Panc1 (cell line): ENCODE measurements at regions not wholly inside any gene's neighbourhood (a gene's known extent, or its start where the extent isn't known, plus 50 kb on each side); places are given as distances from the start of the nearest gene placed in this dataset.

Experiments used
- ATAC-seq: fragments of 200-7000 bp; cut with Tn5 transposase; 2 replicates; pipeline ENCODE4 v1.9.1; 2020; ENCODE audit warnings: mild to moderate bottlenecking, moderate library complexity
- BruUV-seq: library from RNA; stranded (reverse); fragments of 400-500 nt; replicated peaks from 2 replicates; lab custom pipeline; 2021; lab: Mats Ljungman, UMichigan
- CTCF ChIA-PET: fragments of 300-600 bp; sonication (Branson Sonifier 250); formaldehyde crosslinking; loops from one replicate; lab custom pipeline; 2022; ENCODE audit warnings: antibody characterized with exemption; lab: Charles Lee
- POLR2A ChIA-PET: fragments of 300-600 bp; sonication (Branson Sonifier 250); formaldehyde crosslinking; loops from one replicate; lab custom pipeline; 2022; ENCODE audit warnings: antibody characterized with exemption; lab: Charles Lee
- DNase-seq: peaks from one replicate; pipeline ENCODE4 v3.0.0-alpha.2; 2010; ENCODE audit warnings: low read depth, low spot score
- H3K27ac ChIP-seq: 2 replicates; pipeline ENCODE4 v1.5.1; 2011; ENCODE audit warnings: mild to moderate bottlenecking, low read length, inconsistent platforms
- H3K27me3 ChIP-seq: fragments of 200-500 bp; sonication (Bioruptor generic); 2 replicates; pipeline ENCODE4 v1.6.0; 2014; ENCODE audit warnings: low read length, inconsistent platforms; ENCODE audit not compliant: control insufficient read depth, insufficient read depth
- H3K36me3 ChIP-seq: fragments of 200-500 bp; sonication (Bioruptor generic); 2 replicates; pipeline ENCODE4 v1.5.1; 2014; ENCODE audit warnings: inconsistent platforms, mild to moderate bottlenecking, low read length, moderate library complexity; ENCODE audit not compliant: control insufficient read depth, insufficient read depth
- H3K4me1 ChIP-seq: 2 replicates; pipeline ENCODE4 v1.5.1; 2011; ENCODE audit warnings: inconsistent platforms, mild to moderate bottlenecking, low read length, moderate library complexity; ENCODE audit not compliant: control insufficient read depth, insufficient read depth
- H3K4me3 ChIP-seq, 2 experiments: 2 replicates each; pipeline ENCODE4 v1.5.1; 2011 to 2012; ENCODE audit warnings: low read depth in 2 of 2, low read length in 2 of 2, mild to moderate bottlenecking in 2 of 2, inconsistent platforms in 1 of 2, moderate library complexity in 1 of 2
- H3K9me3 ChIP-seq: fragments of 200-500 bp; sonication (Bioruptor generic); 2 replicates; pipeline ENCODE4 v1.5.1; 2014; ENCODE audit warnings: low read depth, mild to moderate bottlenecking, inconsistent platforms, low read length, moderate library complexity; ENCODE audit not compliant: control insufficient read depth, insufficient read depth
- CTCF ChIP-seq: fragments of 450-650 bp; IDR thresholded peaks from 2 replicates; pipeline ENCODE4 v1.5.1; 2017; ENCODE audit warnings: mild to moderate bottlenecking
- POLR2AphosphoS5 ChIP-seq: IDR thresholded peaks from 2 replicates; pipeline ENCODE4 v1.6.1; 2012; ENCODE audit warnings: mild to moderate bottlenecking, low read depth, low read length, moderate library complexity
- SIN3A ChIP-seq: IDR thresholded peaks from 2 replicates; pipeline ENCODE4 v1.6.1; 2012; ENCODE audit warnings: low read depth, mild to moderate bottlenecking, low read length, moderate library complexity, borderline replicate concordance; ENCODE audit not compliant: insufficient read depth
- TCF7L2 ChIP-seq: IDR thresholded peaks from 2 replicates; pipeline ENCODE4 v1.6.1; 2011; ENCODE audit warnings: mild to moderate bottlenecking, low read depth, low read length, inconsistent platforms
- in situ Hi-C: cut with HindIII; loops from 2 replicates; pipeline ENCODE4 v1.10.0; 2016; ENCODE audit warnings: low sequenced_read_pairs, low pct_unique_long_range_greater_than_20kb
- intact Hi-C: fragments of 100-400 bp; cut with micrococcal nuclease; formaldehyde crosslinking; loops from one replicate; pipeline ENCODE4 v1.10.0; 2022; ENCODE audit not compliant: unreplicated experiment
- TF ChIP-seq, protein P1 (sequence below), 2 experiments: IDR thresholded peaks; 2 replicates each; pipeline ENCODE4 v1.6.1; 2011 to 2012; ENCODE audit warnings: low read depth in 2 of 2, control low read depth in 1 of 2, low read length in 1 of 2, mild to moderate bottlenecking in 1 of 2, moderate library complexity in 1 of 2; ENCODE audit not compliant: insufficient read depth in 1 of 2

DNA sequence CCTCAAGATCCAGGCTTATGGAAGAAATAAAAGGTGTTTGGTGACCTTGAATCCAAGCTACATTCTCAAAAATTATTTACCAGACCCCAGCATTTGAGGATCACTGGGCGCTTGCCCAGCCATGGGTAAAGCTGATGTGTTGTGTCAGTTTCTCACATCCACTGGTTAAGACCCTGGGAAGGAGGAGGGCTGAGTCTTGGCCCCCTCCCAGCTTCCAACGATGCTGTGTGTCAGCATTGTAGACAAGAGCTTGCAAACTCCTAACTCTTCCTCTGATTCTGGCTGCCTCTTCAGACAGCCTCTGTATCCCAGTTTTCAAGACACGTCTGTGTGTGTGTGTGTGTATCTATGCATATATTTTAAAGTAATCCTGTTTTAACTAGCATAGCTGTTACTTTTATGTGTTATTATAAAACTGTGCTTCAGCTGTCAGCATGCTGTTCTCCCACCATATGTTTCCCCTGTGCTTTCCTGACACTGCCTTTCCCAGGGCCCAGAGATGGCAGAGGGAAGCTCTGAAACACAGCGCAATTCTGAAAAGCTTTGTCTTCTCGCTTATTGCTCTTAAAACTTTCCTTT is 157.3 kb upstream of the LRRN1 start:
- H3K27me3 ChIP-seq, result no peaks in the 10 kb centered on the region
- CTCF ChIA-PET, result no interaction called here
- no peak overlapping the region for H3K4me3 ChIP-seq
- no TSS peak for BruUV-seq
- no peaks in the 10 kb centered on the region for H3K4me1 ChIP-seq
- DNase-seq (no peak), ATAC-seq (no peak)
- H3K27ac ChIP-seq, result no peak overlapping the region
- POLR2A ChIA-PET, result no interaction called here
- H3K9me3 ChIP-seq, result no peaks in the 10 kb centered on the region
- in situ Hi-C loops, result no loop called here
- TF ChIP-seq, protein P1, sequence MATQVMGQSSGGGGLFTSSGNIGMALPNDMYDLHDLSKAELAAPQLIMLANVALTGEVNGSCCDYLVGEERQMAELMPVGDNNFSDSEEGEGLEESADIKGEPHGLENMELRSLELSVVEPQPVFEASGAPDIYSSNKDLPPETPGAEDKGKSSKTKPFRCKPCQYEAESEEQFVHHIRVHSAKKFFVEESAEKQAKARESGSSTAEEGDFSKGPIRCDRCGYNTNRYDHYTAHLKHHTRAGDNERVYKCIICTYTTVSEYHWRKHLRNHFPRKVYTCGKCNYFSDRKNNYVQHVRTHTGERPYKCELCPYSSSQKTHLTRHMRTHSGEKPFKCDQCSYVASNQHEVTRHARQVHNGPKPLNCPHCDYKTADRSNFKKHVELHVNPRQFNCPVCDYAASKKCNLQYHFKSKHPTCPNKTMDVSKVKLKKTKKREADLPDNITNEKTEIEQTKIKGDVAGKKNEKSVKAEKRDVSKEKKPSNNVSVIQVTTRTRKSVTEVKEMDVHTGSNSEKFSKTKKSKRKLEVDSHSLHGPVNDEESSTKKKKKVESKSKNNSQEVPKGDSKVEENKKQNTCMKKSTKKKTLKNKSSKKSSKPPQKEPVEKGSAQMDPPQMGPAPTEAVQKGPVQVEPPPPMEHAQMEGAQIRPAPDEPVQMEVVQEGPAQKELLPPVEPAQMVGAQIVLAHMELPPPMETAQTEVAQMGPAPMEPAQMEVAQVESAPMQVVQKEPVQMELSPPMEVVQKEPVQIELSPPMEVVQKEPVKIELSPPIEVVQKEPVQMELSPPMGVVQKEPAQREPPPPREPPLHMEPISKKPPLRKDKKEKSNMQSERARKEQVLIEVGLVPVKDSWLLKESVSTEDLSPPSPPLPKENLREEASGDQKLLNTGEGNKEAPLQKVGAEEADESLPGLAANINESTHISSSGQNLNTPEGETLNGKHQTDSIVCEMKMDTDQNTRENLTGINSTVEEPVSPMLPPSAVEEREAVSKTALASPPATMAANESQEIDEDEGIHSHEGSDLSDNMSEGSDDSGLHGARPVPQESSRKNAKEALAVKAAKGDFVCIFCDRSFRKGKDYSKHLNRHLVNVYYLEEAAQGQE (IDR thresholded peaks at IDR 0.05; ENCODE audit: insufficient read depth in 1 of 2, low read depth in 2 of 2, low read length in 1 of 2), result no peak
- H3K36me3 ChIP-seq, result no peaks in the 10 kb centered on the region
- intact Hi-C loops, result no loop called here

GRCh38 chr3:3639078-3639477 is 160.2 kb upstream of the LRRN1 start:
- no TSS peak for BruUV-seq
- H3K4me3 ChIP-seq, result no peak overlapping the region
- DNase-seq, result no peak
- no peak overlapping the region for H3K27ac ChIP-seq
- H3K9me3 ChIP-seq, result no peaks in the 10 kb centered on the region
- no peak for ATAC-seq
- in situ Hi-C loops (no loop called here), intact Hi-C loops (no loop called here)
- TF ChIP-seq TCF7L2 (no peak), POLR2AphosphoS5 (no peak), CTCF (no peak), SIN3A (no peak)
- TF ChIP-seq, protein P1 (IDR thresholded peaks at IDR 0.05; ENCODE audit: insufficient read depth in 1 of 2, low read depth in 2 of 2, low read length in 1 of 2), result no peak
- POLR2A ChIA-PET, result no interaction called here
- CTCF ChIA-PET, result no interaction called here
- no peaks in the 10 kb centered on the region for H3K27me3 ChIP-seq
- H3K4me1 ChIP-seq, result no peaks in the 10 kb centered on the region
- H3K36me3 ChIP-seq, result no peaks in the 10 kb centered on the region
